GM10266 (cell line): ENCODE measurements at regions not wholly inside any gene's neighbourhood (a gene's known extent, or its start where the extent isn't known, plus 50 kb on each side); places are given as distances from the start of the nearest gene placed in this dataset.
"Not testable (repeated sequence)": the region's sequence is repeated elsewhere in the genome, so short reads cannot be mapped to it uniquely, and the experiment has no call there.

ENCODE experiments used
- DNase-seq: peaks from one replicate; pipeline ENCODE4 v3.0.0; 2012; ENCODE audit errors: extremely low spot score
- CTCF ChIP-seq: IDR thresholded peaks from 2 replicates; pipeline ENCODE4 v1.5.1; 2012; ENCODE audit warnings: mild to moderate bottlenecking, low read depth; ENCODE audit not compliant: control insufficient read depth, insufficient read depth; ENCODE audit errors: missing control alignments

- no peak for DNase-seq
- TF ChIP-seq CTCF = no peak
Observed at GRCh38 chr2:144780983-144781382, 261.1 kb upstream of the ZEB2 start.

- DNase-seq = no peak
- TF ChIP-seq CTCF = no peak
Observed at GRCh38 chr2:144776766-144777165, 256.8 kb upstream of the ZEB2 start.

- DNase-seq = no peak
- no peak for TF ChIP-seq CTCF
Observed at GRCh38 chr2:144774809-144775208, 254.9 kb upstream of the ZEB2 start.

GRCh38 chr2:144771348-144771747, 251.4 kb upstream of the ZEB2 start:
- no peak for TF ChIP-seq CTCF
- no peak for DNase-seq

GRCh38 chr2:144770616-144771230, 250.8 kb upstream of the ZEB2 start:
- no peak for TF ChIP-seq CTCF
- DNase-seq = no peak

GRCh38 chr2:144760939-144761338, 241.0 kb upstream of the ZEB2 start:
- not testable (repeated sequence) for DNase-seq

- DNase-seq = no peak
- no peak for TF ChIP-seq CTCF
Observed at GRCh38 chr2:144759746-144760145, 239.8 kb upstream of the ZEB2 start.

- DNase-seq = not testable (repeated sequence)
Observed at GRCh38 chr2:144758196-144758595, 238.3 kb upstream of the ZEB2 start.
